ENCODE measurements at regions not wholly inside any gene's neighbourhood (a gene's known extent, or its start where the extent isn't known, plus 50 kb on each side); places are given as distances from the start of the nearest gene placed in this dataset.
"Not testable (repeated sequence)": the region's sequence is repeated elsewhere in the genome, so short reads cannot be mapped to it uniquely, and the experiment has no call there.

GRCh38 chr17:15866015-15866414 is 78.9 kb upstream of the ADORA2B start:
- H3K9me3 ChIP-seq (ENCODE audit: control extremely low read depth in 1 of 3, control insufficient read depth in 2 of 3, insufficient read depth in 1 of 3, low read length in 2 of 3); H3K4me1 ChIP-seq (ENCODE audit: control insufficient read depth in 2 of 2, insufficient read depth in 2 of 2, low read length in 2 of 2); H3K79me2 ChIP-seq (ENCODE audit: control insufficient read depth, insufficient read depth, low read length); H3K27me3 ChIP-seq (replicated peaks in 1 of 4; ENCODE audit: control extremely low read depth in 1 of 4, control insufficient read depth in 3 of 4, insufficient read depth in 4 of 4, low read length in 3 of 4); H3K36me3 ChIP-seq (replicated peaks in 1 of 2; ENCODE audit: control extremely low read depth in 1 of 2, control insufficient read depth in 1 of 2, extremely low read depth in 1 of 2, insufficient read depth in 2 of 2, low read length in 1 of 2); H3K27ac Mint-ChIP-seq; POLR2A ChIA-PET; H3K4me1 Mint-ChIP-seq; H3K4me2 ChIP-seq (replicated peaks; ENCODE audit: low read depth, low read length, poor library complexity, severe bottlenecking); DNase-seq; H3K27ac ChIP-seq (ENCODE audit: low read length in 2 of 2); H3K9me3 Mint-ChIP-seq (ENCODE audit: insufficient read depth); H3K4me3 ChIP-seq (ENCODE audit: control extremely low read depth in 1 of 5, extremely low read depth in 1 of 5, insufficient read depth in 1 of 5, low read depth in 2 of 5, low read length in 4 of 5); H3K4me3 Mint-ChIP-seq; intact Hi-C loops (cut with micrococcal nuclease); ATAC-seq (ENCODE audit: low read depth); H2AFZ ChIP-seq (ENCODE audit: insufficient read depth, low read depth, low read length, poor library complexity, severe bottlenecking); CTCF ChIA-PET; H3K9ac ChIP-seq (ENCODE audit: low read length); H3K27me3 Mint-ChIP-seq; H4K20me1 ChIP-seq (ENCODE audit: control insufficient read depth, insufficient read depth, low read length, poor library complexity, severe bottlenecking): not testable (repeated sequence)
- WGBS (ENCODE audit: insufficient coverage): no CpG with 5 or more reads among the region's 3 CpGs

GRCh38 chr17:15867331-15867730 is 77.6 kb upstream of the ADORA2B start:
- H3K79me2 ChIP-seq (ENCODE audit: control insufficient read depth, insufficient read depth, low read length); H2AFZ ChIP-seq (ENCODE audit: insufficient read depth, low read depth, low read length, poor library complexity, severe bottlenecking); CTCF ChIA-PET; H3K27ac Mint-ChIP-seq; H3K27me3 ChIP-seq (replicated peaks in 1 of 4; ENCODE audit: control extremely low read depth in 1 of 4, control insufficient read depth in 3 of 4, insufficient read depth in 4 of 4, low read length in 3 of 4); H3K27me3 Mint-ChIP-seq; H3K9me3 Mint-ChIP-seq (ENCODE audit: insufficient read depth); H3K9ac ChIP-seq (ENCODE audit: low read length); H3K4me3 Mint-ChIP-seq; H3K27ac ChIP-seq (ENCODE audit: low read length in 2 of 2); H3K4me2 ChIP-seq (replicated peaks; ENCODE audit: low read depth, low read length, poor library complexity, severe bottlenecking); H3K9me3 ChIP-seq (ENCODE audit: control extremely low read depth in 1 of 3, control insufficient read depth in 2 of 3, insufficient read depth in 1 of 3, low read length in 2 of 3); DNase-seq; H3K4me1 Mint-ChIP-seq; POLR2A ChIA-PET; H3K4me1 ChIP-seq (ENCODE audit: control insufficient read depth in 2 of 2, insufficient read depth in 2 of 2, low read length in 2 of 2); H3K4me3 ChIP-seq (ENCODE audit: control extremely low read depth in 1 of 5, extremely low read depth in 1 of 5, insufficient read depth in 1 of 5, low read depth in 2 of 5, low read length in 4 of 5); H3K36me3 ChIP-seq (replicated peaks in 1 of 2; ENCODE audit: control extremely low read depth in 1 of 2, control insufficient read depth in 1 of 2, extremely low read depth in 1 of 2, insufficient read depth in 2 of 2, low read length in 1 of 2); ATAC-seq (ENCODE audit: low read depth); intact Hi-C loops (cut with micrococcal nuclease); H4K20me1 ChIP-seq (ENCODE audit: control insufficient read depth, insufficient read depth, low read length, poor library complexity, severe bottlenecking): not testable (repeated sequence)
- 98% methylated on average over 12 of the region's 31 CpGs for WGBS (ENCODE audit: insufficient coverage)

GRCh38 chr17:15869868-15870267 is 75.1 kb upstream of the ADORA2B start:
- intact Hi-C loops (cut with micrococcal nuclease); H3K79me2 ChIP-seq (ENCODE audit: control insufficient read depth, insufficient read depth, low read length); DNase-seq; H3K4me2 ChIP-seq (replicated peaks; ENCODE audit: low read depth, low read length, poor library complexity, severe bottlenecking); H3K9me3 Mint-ChIP-seq (ENCODE audit: insufficient read depth); H3K27ac ChIP-seq (ENCODE audit: low read length in 2 of 2); H3K27me3 Mint-ChIP-seq; H3K9ac ChIP-seq (ENCODE audit: low read length); H4K20me1 ChIP-seq (ENCODE audit: control insufficient read depth, insufficient read depth, low read length, poor library complexity, severe bottlenecking); POLR2A ChIA-PET; H3K36me3 ChIP-seq (replicated peaks in 1 of 2; ENCODE audit: control extremely low read depth in 1 of 2, control insufficient read depth in 1 of 2, extremely low read depth in 1 of 2, insufficient read depth in 2 of 2, low read length in 1 of 2); H3K4me3 Mint-ChIP-seq; H3K4me3 ChIP-seq (ENCODE audit: control extremely low read depth in 1 of 5, extremely low read depth in 1 of 5, insufficient read depth in 1 of 5, low read depth in 2 of 5, low read length in 4 of 5); H3K27ac Mint-ChIP-seq; ATAC-seq (ENCODE audit: low read depth); CTCF ChIA-PET; H3K4me1 Mint-ChIP-seq; H3K9me3 ChIP-seq (ENCODE audit: control extremely low read depth in 1 of 3, control insufficient read depth in 2 of 3, insufficient read depth in 1 of 3, low read length in 2 of 3); H3K4me1 ChIP-seq (ENCODE audit: control insufficient read depth in 2 of 2, insufficient read depth in 2 of 2, low read length in 2 of 2); H2AFZ ChIP-seq (ENCODE audit: insufficient read depth, low read depth, low read length, poor library complexity, severe bottlenecking); H3K27me3 ChIP-seq (replicated peaks in 1 of 4; ENCODE audit: control extremely low read depth in 1 of 4, control insufficient read depth in 3 of 4, insufficient read depth in 4 of 4, low read length in 3 of 4): not testable (repeated sequence)
- no CpG with 5 or more reads among the region's 2 CpGs for WGBS (ENCODE audit: insufficient coverage)

- H3K4me1 Mint-ChIP-seq; H3K27me3 Mint-ChIP-seq; H4K20me1 ChIP-seq (ENCODE audit: control insufficient read depth, insufficient read depth, low read length, poor library complexity, severe bottlenecking); H3K4me1 ChIP-seq (ENCODE audit: control insufficient read depth in 2 of 2, insufficient read depth in 2 of 2, low read length in 2 of 2); H3K4me3 Mint-ChIP-seq; H2AFZ ChIP-seq (ENCODE audit: insufficient read depth, low read depth, low read length, poor library complexity, severe bottlenecking); CTCF ChIA-PET; H3K27ac Mint-ChIP-seq; H3K4me2 ChIP-seq (replicated peaks; ENCODE audit: low read depth, low read length, poor library complexity, severe bottlenecking); H3K79me2 ChIP-seq (ENCODE audit: control insufficient read depth, insufficient read depth, low read length); H3K27me3 ChIP-seq (replicated peaks in 1 of 4; ENCODE audit: control extremely low read depth in 1 of 4, control insufficient read depth in 3 of 4, insufficient read depth in 4 of 4, low read length in 3 of 4); H3K9ac ChIP-seq (ENCODE audit: low read length); intact Hi-C loops (cut with micrococcal nuclease); H3K36me3 ChIP-seq (replicated peaks in 1 of 2; ENCODE audit: control extremely low read depth in 1 of 2, control insufficient read depth in 1 of 2, extremely low read depth in 1 of 2, insufficient read depth in 2 of 2, low read length in 1 of 2); ATAC-seq (ENCODE audit: low read depth); H3K9me3 ChIP-seq (ENCODE audit: control extremely low read depth in 1 of 3, control insufficient read depth in 2 of 3, insufficient read depth in 1 of 3, low read length in 2 of 3); DNase-seq; H3K9me3 Mint-ChIP-seq (ENCODE audit: insufficient read depth); H3K4me3 ChIP-seq (ENCODE audit: control extremely low read depth in 1 of 5, extremely low read depth in 1 of 5, insufficient read depth in 1 of 5, low read depth in 2 of 5, low read length in 4 of 5); H3K27ac ChIP-seq (ENCODE audit: low read length in 2 of 2); POLR2A ChIA-PET: not testable (repeated sequence)
- WGBS (ENCODE audit: insufficient coverage): 90% methylated on average over 2 of the region's 4 CpGs
These were observed 72.3 kb upstream of the ADORA2B start for GRCh38 chr17:15872677-15873076.
